ENCODE measurements at regions not wholly inside any gene's neighbourhood (a gene's known extent, or its start where the extent isn't known, plus 50 kb on each side); places are given as distances from the start of the nearest gene placed in this dataset.

- Histone ChIP-seq H3K27ac (ENCODE audit: low read depth, low read length) (no peak overlapping the region), H3K27me3 (ENCODE audit: control insufficient read depth in 2 of 2, insufficient read depth in 2 of 2, low read length in 2 of 2) (no peaks in the 10 kb centered on the region), H3K4me3 (ENCODE audit: low read length) (no peak overlapping the region), H3K36me3 (ENCODE audit: control insufficient read depth in 2 of 3, insufficient read depth in 3 of 3, low read length in 3 of 3) (no peaks in the 10 kb centered on the region), H3K4me1 (ENCODE audit: control insufficient read depth in 2 of 2, insufficient read depth in 2 of 2, low read length in 2 of 2) (no peaks in the 10 kb centered on the region), H3K9me3 (ENCODE audit: control insufficient read depth in 2 of 3, low read length in 3 of 3) (no peaks in the 10 kb centered on the region)
- H3K27ac Mint-ChIP-seq = no peak overlapping the region
- no peak overlapping the region for H3K4me3 Mint-ChIP-seq
- peaks cover 0 to 8% (median 0%) of the 10 kb centered on the region in 11 donors for H3K9me3 Mint-ChIP-seq
- no peaks in the 10 kb centered on the region for H3K27me3 Mint-ChIP-seq
- ATAC-seq = no peak
- ChIA-PET CTCF (interaction anchor here (0.8 kb wide), 1 partner anchor 246 kb away, joined by 3 read pairs; no protein-coding TSS in a partner anchor), POLR2A (no interaction called here)
- intact Hi-C loops (cut with micrococcal nuclease) = no loop called here
- DNase-seq = no peak
- peaks cover 0 to 23% (median 6%) of the 10 kb centered on the region in 7 donors for H3K4me1 Mint-ChIP-seq
- H3K36me3 Mint-ChIP-seq = peaks cover 0 to 7% (median 0%) of the 10 kb centered on the region in 5 donors
These were observed 106.4 kb upstream of the SGK1 start for GRCh38 chr6:134424165-134424797.

GRCh38 chr6:134422426-134423231 lies 104.7 kb upstream of the SGK1 start:
- Mint-ChIP-seq H3K4me3 (no peak overlapping the region), H3K4me1 (peaks cover 0 to 28% (median 6%) of the 10 kb centered on the region in 7 donors), H3K9me3 (peaks cover 0 to 8% (median 0%) of the 10 kb centered on the region in 11 donors), H3K36me3 (peaks cover 0 to 7% (median 0%) of the 10 kb centered on the region in 5 donors), H3K27me3 (no peaks in the 10 kb centered on the region), H3K27ac (no peak overlapping the region)
- Histone ChIP-seq H3K27me3 (ENCODE audit: control insufficient read depth in 2 of 2, insufficient read depth in 2 of 2, low read length in 2 of 2) (no peaks in the 10 kb centered on the region), H3K36me3 (ENCODE audit: control insufficient read depth in 2 of 3, insufficient read depth in 3 of 3, low read length in 3 of 3) (no peaks in the 10 kb centered on the region), H3K4me1 (ENCODE audit: control insufficient read depth in 2 of 2, insufficient read depth in 2 of 2, low read length in 2 of 2) (no peaks in the 10 kb centered on the region), H3K27ac (ENCODE audit: low read depth, low read length) (no peak overlapping the region), H3K9me3 (ENCODE audit: control insufficient read depth in 2 of 3, low read length in 3 of 3) (no peaks in the 10 kb centered on the region), H3K4me3 (ENCODE audit: low read length) (no peak overlapping the region)
- ChIA-PET POLR2A (no interaction called here), CTCF (no interaction called here)
- intact Hi-C loops (cut with micrococcal nuclease) = no loop called here
- DNase-seq = no peak
- ATAC-seq = peak; percentile 41

- peaks cover 0 to 7% (median 0%) of the 10 kb centered on the region in 5 donors for H3K36me3 Mint-ChIP-seq
- Histone ChIP-seq H3K4me3 (ENCODE audit: low read length) (no peak overlapping the region), H3K4me1 (ENCODE audit: control insufficient read depth in 2 of 2, insufficient read depth in 2 of 2, low read length in 2 of 2) (no peaks in the 10 kb centered on the region), H3K9me3 (ENCODE audit: control insufficient read depth in 2 of 3, low read length in 3 of 3) (no peaks in the 10 kb centered on the region), H3K27me3 (ENCODE audit: control insufficient read depth in 2 of 2, insufficient read depth in 2 of 2, low read length in 2 of 2) (no peaks in the 10 kb centered on the region), H3K27ac (ENCODE audit: low read depth, low read length) (no peak overlapping the region), H3K36me3 (ENCODE audit: control insufficient read depth in 2 of 3, insufficient read depth in 3 of 3, low read length in 3 of 3) (no peaks in the 10 kb centered on the region)
- peaks cover 0 to 33% (median 7%) of the 10 kb centered on the region in 7 donors for H3K4me1 Mint-ChIP-seq
- CTCF ChIA-PET = no interaction called here
- ATAC-seq (no peak), DNase-seq (no peak)
- H3K4me3 Mint-ChIP-seq = no peak overlapping the region
- no peak overlapping the region for H3K27ac Mint-ChIP-seq
- intact Hi-C loops (cut with micrococcal nuclease) = no loop called here
- H3K9me3 Mint-ChIP-seq = peaks cover 0 to 8% (median 0%) of the 10 kb centered on the region in 11 donors
- POLR2A ChIA-PET = no interaction called here
- no peaks in the 10 kb centered on the region for H3K27me3 Mint-ChIP-seq
These were observed 103.6 kb upstream of the SGK1 start for GRCh38 chr6:134421501-134421900.

GRCh38 chr6:134420614-134421181 lies 102.8 kb upstream of the SGK1 start:
- Mint-ChIP-seq H3K9me3 (peaks cover 0 to 8% (median 0%) of the 10 kb centered on the region in 11 donors), H3K27ac (no peak overlapping the region), H3K36me3 (peaks cover 0 to 5% (median 0%) of the 10 kb centered on the region in 5 donors), H3K27me3 (no peaks in the 10 kb centered on the region), H3K4me1 (peaks cover 0 to 33% (median 12%) of the 10 kb centered on the region in 7 donors), H3K4me3 (no peak overlapping the region)
- CTCF ChIA-PET = no interaction called here
- Histone ChIP-seq H3K27me3 (ENCODE audit: control insufficient read depth in 2 of 2, insufficient read depth in 2 of 2, low read length in 2 of 2) (no peaks in the 10 kb centered on the region), H3K4me3 (ENCODE audit: low read length) (no peak overlapping the region), H3K9me3 (ENCODE audit: control insufficient read depth in 2 of 3, low read length in 3 of 3) (no peaks in the 10 kb centered on the region), H3K27ac (ENCODE audit: low read depth, low read length) (no peak overlapping the region), H3K36me3 (ENCODE audit: control insufficient read depth in 2 of 3, insufficient read depth in 3 of 3, low read length in 3 of 3) (no peaks in the 10 kb centered on the region), H3K4me1 (ENCODE audit: control insufficient read depth in 2 of 2, insufficient read depth in 2 of 2, low read length in 2 of 2) (no peaks in the 10 kb centered on the region)
- ATAC-seq = peak; percentile 61
- no peak for DNase-seq
- POLR2A ChIA-PET = no interaction called here
- intact Hi-C loops (cut with micrococcal nuclease) = no loop called here

- no peaks in the 10 kb centered on the region for H3K9me3 ChIP-seq (ENCODE audit: control insufficient read depth in 2 of 3, low read length in 3 of 3)
- no peaks in the 10 kb centered on the region for H3K4me1 ChIP-seq (ENCODE audit: control insufficient read depth in 2 of 2, insufficient read depth in 2 of 2, low read length in 2 of 2)
- H3K4me3 ChIP-seq (ENCODE audit: low read length) = no peak overlapping the region
- H3K27ac Mint-ChIP-seq = no peak overlapping the region
- no peaks in the 10 kb centered on the region for H3K36me3 ChIP-seq (ENCODE audit: control insufficient read depth in 2 of 3, insufficient read depth in 3 of 3, low read length in 3 of 3)
- DNase-seq (no peak), ATAC-seq (no peak)
- H3K36me3 Mint-ChIP-seq = peaks cover 0 to 5% (median 0%) of the 10 kb centered on the region in 5 donors
- H3K4me3 Mint-ChIP-seq = no peak overlapping the region
- ChIA-PET POLR2A (no interaction called here), CTCF (no interaction called here)
- H3K4me1 Mint-ChIP-seq = peaks cover 6 to 35% (median 19%) of the 10 kb centered on the region in 7 donors
- no peaks in the 10 kb centered on the region for H3K27me3 ChIP-seq (ENCODE audit: control insufficient read depth in 2 of 2, insufficient read depth in 2 of 2, low read length in 2 of 2)
- H3K27ac ChIP-seq (ENCODE audit: low read depth, low read length) = no peak overlapping the region
- intact Hi-C loops (cut with micrococcal nuclease) = no loop called here
- peaks cover 0 to 4% (median 0%) of the 10 kb centered on the region in 5 donors for H3K27me3 Mint-ChIP-seq
- H3K9me3 Mint-ChIP-seq = peaks cover 0 to 8% (median 0%) of the 10 kb centered on the region in 11 donors
These were observed 101.8 kb upstream of the SGK1 start for GRCh38 chr6:134419716-134420115.

- Histone ChIP-seq H3K36me3 (ENCODE audit: control insufficient read depth in 2 of 3, insufficient read depth in 3 of 3, low read length in 3 of 3) (no peaks in the 10 kb centered on the region), H3K4me1 (ENCODE audit: control insufficient read depth in 2 of 2, insufficient read depth in 2 of 2, low read length in 2 of 2) (no peaks in the 10 kb centered on the region), H3K27me3 (ENCODE audit: control insufficient read depth in 2 of 2, insufficient read depth in 2 of 2, low read length in 2 of 2) (no peaks in the 10 kb centered on the region), H3K9me3 (ENCODE audit: control insufficient read depth in 2 of 3, low read length in 3 of 3) (no peaks in the 10 kb centered on the region), H3K4me3 (ENCODE audit: low read length) (no peak overlapping the region), H3K27ac (ENCODE audit: low read depth, low read length) (no peak overlapping the region)
- no peak for ATAC-seq
- Mint-ChIP-seq H3K36me3 (peaks cover 0 to 10% (median 4%) of the 10 kb centered on the region in 5 donors), H3K9me3 (peaks cover 0 to 19% (median 9%) of the 10 kb centered on the region in 11 donors), H3K27me3 (peaks cover 0 to 4% (median 0%) of the 10 kb centered on the region in 5 donors), H3K4me1 (peaks cover 6 to 31% (median 19%) of the 10 kb centered on the region in 7 donors), H3K27ac (peak overlapping the region in 1 of 9 donors; percentile 56), H3K4me3 (peak overlapping the region in 4 of 10 donors; percentile 5 to 45 (median 16))
- DNase-seq = no peak
- intact Hi-C loops (cut with micrococcal nuclease) = no loop called here
- ChIA-PET POLR2A (no interaction called here), CTCF (no interaction called here)
These were observed 98.7 kb upstream of the SGK1 start for GRCh38 chr6:134416418-134417154.
